ENCODE measurements at regions not wholly inside any gene's neighbourhood (a gene's known extent, or its start where the extent isn't known, plus 50 kb on each side); places are given as distances from the start of the nearest gene placed in this dataset.
A peak's percentile ranks its signal among the peaks of the same experiment; 100 is the strongest.

DNA sequence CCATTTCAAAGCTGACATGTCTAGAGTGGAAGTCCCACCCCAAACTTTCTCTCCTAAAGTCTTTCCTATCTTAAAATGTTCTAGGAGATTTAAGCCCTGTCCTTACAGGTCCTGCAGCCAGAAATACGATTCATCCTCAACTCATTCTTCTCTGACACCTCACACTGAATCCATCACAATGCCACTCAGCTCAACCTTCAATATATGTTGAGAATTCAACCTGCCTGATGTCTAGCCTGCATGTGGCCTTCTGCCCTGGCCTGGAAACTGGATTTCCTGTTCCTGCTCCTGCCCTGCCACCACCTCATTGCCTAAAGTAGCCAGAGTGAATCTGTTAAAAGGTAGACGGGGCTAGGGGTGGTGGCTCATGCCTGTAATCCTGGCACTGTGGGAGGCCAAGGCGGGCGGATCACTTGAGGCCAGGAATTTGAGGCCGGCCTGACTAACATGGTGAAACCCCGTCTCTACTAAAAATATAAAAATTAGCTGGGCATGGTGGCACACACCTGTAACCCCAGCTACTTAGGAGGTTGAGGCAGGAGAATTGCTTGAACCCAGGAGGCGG, 345.9 kb downstream of the CDH26 start:
- H3K27me3 ChIP-seq, result peaks cover 0 to 5% (median 0%) of the 10 kb centered on the region in 7 donors
- 79 to 81% methylated on average over 7 of the region's 7 CpGs for WGBS, 2 donors
- no peak overlapping the region for H3K27ac ChIP-seq
- no peak overlapping the region for H3K4me3 ChIP-seq
- TF ChIP-seq, protein P1, sequence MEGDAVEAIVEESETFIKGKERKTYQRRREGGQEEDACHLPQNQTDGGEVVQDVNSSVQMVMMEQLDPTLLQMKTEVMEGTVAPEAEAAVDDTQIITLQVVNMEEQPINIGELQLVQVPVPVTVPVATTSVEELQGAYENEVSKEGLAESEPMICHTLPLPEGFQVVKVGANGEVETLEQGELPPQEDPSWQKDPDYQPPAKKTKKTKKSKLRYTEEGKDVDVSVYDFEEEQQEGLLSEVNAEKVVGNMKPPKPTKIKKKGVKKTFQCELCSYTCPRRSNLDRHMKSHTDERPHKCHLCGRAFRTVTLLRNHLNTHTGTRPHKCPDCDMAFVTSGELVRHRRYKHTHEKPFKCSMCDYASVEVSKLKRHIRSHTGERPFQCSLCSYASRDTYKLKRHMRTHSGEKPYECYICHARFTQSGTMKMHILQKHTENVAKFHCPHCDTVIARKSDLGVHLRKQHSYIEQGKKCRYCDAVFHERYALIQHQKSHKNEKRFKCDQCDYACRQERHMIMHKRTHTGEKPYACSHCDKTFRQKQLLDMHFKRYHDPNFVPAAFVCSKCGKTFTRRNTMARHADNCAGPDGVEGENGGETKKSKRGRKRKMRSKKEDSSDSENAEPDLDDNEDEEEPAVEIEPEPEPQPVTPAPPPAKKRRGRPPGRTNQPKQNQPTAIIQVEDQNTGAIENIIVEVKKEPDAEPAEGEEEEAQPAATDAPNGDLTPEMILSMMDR (IDR thresholded peaks at IDR 0.05), result no peak
- intact Hi-C loops (cut with DNase I), result no loop called here
- no peaks in the 10 kb centered on the region for H3K9me3 ChIP-seq
- no peak for ATAC-seq
- no peaks in the 10 kb centered on the region for H3K36me3 ChIP-seq
- DNase-seq, result no peak
- peaks cover 0 to 5% (median 0%) of the 10 kb centered on the region in 9 donors for H3K4me1 ChIP-seq

DNA sequence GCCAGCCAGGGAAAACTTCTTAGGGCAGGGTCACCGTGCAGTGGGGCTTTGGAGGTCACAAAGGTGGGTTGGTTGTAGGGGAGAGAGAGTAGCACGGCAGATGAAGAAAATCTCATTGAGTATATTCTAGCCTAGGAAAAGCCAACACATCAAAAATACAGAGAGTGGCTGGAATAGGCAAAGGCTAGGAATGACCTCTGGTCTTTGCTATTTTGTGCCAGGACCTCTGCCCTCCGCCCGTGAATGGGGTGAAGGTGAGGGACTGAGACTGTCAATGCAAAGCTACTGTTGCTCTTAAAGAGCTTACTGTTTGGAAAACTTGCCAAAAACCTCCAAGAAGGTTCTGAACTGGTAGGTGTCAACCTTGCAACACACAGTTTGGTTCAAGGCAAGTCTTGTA, 346.7 kb downstream of the CDH26 start:
- DNase-seq (no peak), ATAC-seq (no peak)
- intact Hi-C loops (cut with DNase I), result no loop called here
- H3K27ac ChIP-seq, result no peak overlapping the region
- peaks cover 0 to 5% (median 0%) of the 10 kb centered on the region in 9 donors for H3K4me1 ChIP-seq
- no peaks in the 10 kb centered on the region for H3K36me3 ChIP-seq
- peaks cover 0 to 5% (median 0%) of the 10 kb centered on the region in 7 donors for H3K27me3 ChIP-seq
- 74 to 76% methylated on average over 4 of the region's 4 CpGs for WGBS, 2 donors
- H3K9me3 ChIP-seq, result no peaks in the 10 kb centered on the region
- no peak overlapping the region for H3K4me3 ChIP-seq
- TF ChIP-seq, protein P1 (IDR thresholded peaks at IDR 0.05), result no peak

DNA sequence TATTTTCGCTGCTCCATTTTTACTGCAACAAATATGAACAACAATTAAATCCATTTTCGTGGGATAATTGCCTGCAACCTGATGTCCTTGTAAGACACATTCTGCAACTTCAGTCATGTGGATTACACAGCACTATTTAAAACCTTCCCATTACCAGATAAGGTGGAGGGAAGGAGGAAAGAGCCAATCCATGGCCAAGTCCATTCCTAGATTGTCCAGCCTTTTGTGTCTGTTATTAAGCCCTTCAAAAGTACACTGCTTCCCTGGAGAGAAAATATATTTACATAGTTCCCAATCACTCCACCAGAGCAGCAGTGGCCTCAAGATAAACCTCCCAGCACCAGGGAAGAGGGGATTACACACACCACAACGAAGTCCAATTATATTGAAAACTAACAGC, 347.9 kb downstream of the CDH26 start:
- Histone ChIP-seq H3K4me3 (no peak overlapping the region), H3K9me3 (no peaks in the 10 kb centered on the region), H3K27me3 (peaks cover 0 to 7% (median 0%) of the 10 kb centered on the region in 7 donors), H3K36me3 (no peaks in the 10 kb centered on the region), H3K27ac (no peak overlapping the region), H3K4me1 (peaks cover 0 to 5% (median 0%) of the 10 kb centered on the region in 9 donors)
- TF ChIP-seq, protein P1 (IDR thresholded peaks at IDR 0.05), result no peak
- DNase-seq, result no peak
- intact Hi-C loops (cut with DNase I), result no loop called here
- ATAC-seq, result peak in 5 of 8 donors; percentile 8 to 68 (median 56)
- 52 to 56% methylated on average over 3 of the region's 3 CpGs for WGBS, 2 donors

DNA sequence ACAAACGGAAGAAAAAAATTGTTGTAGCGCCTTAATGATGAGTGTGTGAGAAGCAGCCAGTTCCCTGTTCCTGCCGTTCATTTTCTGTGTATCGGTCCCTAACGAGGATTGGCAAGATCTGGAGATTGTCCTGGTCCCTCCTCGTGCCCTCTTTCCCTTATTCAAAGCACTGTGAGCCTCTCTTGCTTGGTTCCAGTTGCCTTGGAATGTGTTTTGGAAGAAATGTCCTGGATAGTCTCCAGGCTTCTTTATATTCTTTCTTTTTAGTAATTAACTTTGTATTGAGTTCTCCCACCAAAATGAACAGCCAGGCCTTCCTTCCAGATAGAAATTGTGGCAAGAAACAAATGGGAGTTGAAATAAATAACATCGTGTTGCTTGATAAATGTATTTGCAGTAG, 348.3 kb downstream of the CDH26 start:
- H3K36me3 ChIP-seq, result no peaks in the 10 kb centered on the region
- no peak overlapping the region for H3K4me3 ChIP-seq
- TF ChIP-seq, protein P1 (IDR thresholded peaks at IDR 0.05), result no peak
- no peak overlapping the region for H3K27ac ChIP-seq
- intact Hi-C loops (cut with DNase I), result no loop called here
- no peak for DNase-seq
- H3K9me3 ChIP-seq, result no peaks in the 10 kb centered on the region
- peaks cover 0 to 7% (median 0%) of the 10 kb centered on the region in 7 donors for H3K27me3 ChIP-seq
- peaks cover 0 to 5% (median 0%) of the 10 kb centered on the region in 9 donors for H3K4me1 ChIP-seq
- ATAC-seq, result no peak
- 70 to 71% methylated on average over 7 of the region's 7 CpGs for WGBS, 2 donors

Data from heart right ventricle (tissue), 16 donors.